HL-60 (cell line): ENCODE measurements at regions not wholly inside any gene's neighbourhood (a gene's known extent, or its start where the extent isn't known, plus 50 kb on each side); places are given as distances from the start of the nearest gene placed in this dataset.

ENCODE experiments used
- CTCF ChIP-seq: IDR thresholded peaks from one replicate; pipeline ENCODE4 v1.5.1; 2011; ENCODE audit warnings: low read length, control low read depth, inconsistent platforms; ENCODE audit not compliant: insufficient read depth
- POLR2AphosphoS5 ChIP-seq: IDR thresholded peaks from 2 replicates; pipeline ENCODE4 v1.6.1; 2012; ENCODE audit warnings: low read depth
- REST ChIP-seq: IDR thresholded peaks from 2 replicates; pipeline ENCODE4 v1.6.1; 2012; ENCODE audit warnings: low read depth; ENCODE audit not compliant: insufficient replicate concordance
- SPI1 ChIP-seq: IDR thresholded peaks from 2 replicates; pipeline ENCODE4 v1.6.1; 2012; ENCODE audit warnings: low read depth, mild to moderate bottlenecking, borderline replicate concordance

- TF ChIP-seq CTCF (no peak), REST (no peak), POLR2AphosphoS5 (no peak), SPI1 (no peak)
Observed at GRCh38 chr5:68911840-68912690, 181.7 kb upstream of the SLC30A5 start.
